GM19438 (cell line): ENCODE measurements at regions not wholly inside any gene's neighbourhood (a gene's known extent, or its start where the extent isn't known, plus 50 kb on each side); places are given as distances from the start of the nearest gene placed in this dataset.
A peak's percentile ranks its signal among the peaks of the same experiment; 100 is the strongest.
"Not testable (repeated sequence)": the region's sequence is repeated elsewhere in the genome, so short reads cannot be mapped to it uniquely, and the experiment has no call there.

ENCODE experiments used
- ATAC-seq: cut with Tn5 transposase; IDR thresholded peaks from one replicate; pipeline ENCODE4 v1.9.1; 2021; ENCODE audit warnings: low read depth; ENCODE audit not compliant: unreplicated experiment

- ATAC-seq: no peak
Observed at GRCh38 chr10:9289811-9290210, 1235.3 kb downstream of the GATA3 start.

- no peak for ATAC-seq
Observed at GRCh38 chr10:9291081-9291480, 1236.6 kb downstream of the GATA3 start.

- peak; percentile 36 for ATAC-seq
Observed at GRCh38 chr10:9294132-9294663, 1239.7 kb downstream of the GATA3 start.

- ATAC-seq: peak; percentile 89
Observed at GRCh38 chr10:9294865-9295264, 1240.4 kb downstream of the GATA3 start.

- ATAC-seq: no peak
Observed at GRCh38 chr10:9296190-9296589, 1241.7 kb downstream of the GATA3 start.

- ATAC-seq: no peak
Observed at GRCh38 chr10:9297580-9297979, 1243.1 kb downstream of the GATA3 start.

GRCh38 chr10:9299966-9300365, 1245.5 kb downstream of the GATA3 start:
- no peak for ATAC-seq

GRCh38 chr10:9301148-9301547, 1246.7 kb downstream of the GATA3 start:
- no peak for ATAC-seq

GRCh38 chr10:9301554-9301953, 1247.1 kb downstream of the GATA3 start:
- ATAC-seq: no peak

GRCh38 chr10:9302140-9302746, 1247.8 kb downstream of the GATA3 start:
- no peak for ATAC-seq

GRCh38 chr10:9305018-9305655, 1250.6 kb downstream of the GATA3 start:
- no peak for ATAC-seq

- no peak for ATAC-seq
Observed at GRCh38 chr10:9311702-9312499, 1257.4 kb downstream of the GATA3 start.

- ATAC-seq: no peak
Observed at GRCh38 chr10:9315292-9315691, 1260.8 kb downstream of the GATA3 start.

GRCh38 chr10:9331583-9332008, 1277.1 kb downstream of the GATA3 start:
- peak; percentile 82 for ATAC-seq

- ATAC-seq: no peak
Observed at GRCh38 chr10:9334270-9334669, 1279.8 kb downstream of the GATA3 start.

GRCh38 chr10:9339716-9340115, 1285.2 kb downstream of the GATA3 start:
- no peak for ATAC-seq

GRCh38 chr10:9342885-9343570, 1288.5 kb downstream of the GATA3 start:
- no peak for ATAC-seq

- ATAC-seq: not testable (repeated sequence)
Observed at GRCh38 chr10:9347933-9348332, 1293.4 kb downstream of the GATA3 start.

GRCh38 chr10:9357471-9357870, 1303.0 kb downstream of the GATA3 start:
- ATAC-seq: no peak

- no peak for ATAC-seq
Observed at GRCh38 chr10:9362721-9363120, 1308.2 kb downstream of the GATA3 start.

GRCh38 chr10:9379183-9379582, 1324.7 kb downstream of the GATA3 start:
- no peak for ATAC-seq
